ENCODE measurements at regions not wholly inside any gene's neighbourhood (a gene's known extent, or its start where the extent isn't known, plus 50 kb on each side); places are given as distances from the start of the nearest gene placed in this dataset.

- TF ChIP-seq CTCF (IDR thresholded peaks at IDR 0.05) (no peak), POLR2A (IDR thresholded peaks at IDR 0.05) (no peak)
Measured at GRCh38 chr3:184486614-184487013, 75.0 kb upstream of the EPHB3 start.
